GM19395 (cell line): ENCODE measurements at regions not wholly inside any gene's neighbourhood (a gene's known extent, or its start where the extent isn't known, plus 50 kb on each side); places are given as distances from the start of the nearest gene placed in this dataset.
"Not testable (repeated sequence)": the region's sequence is repeated elsewhere in the genome, so short reads cannot be mapped to it uniquely, and the experiment has no call there.

Experiments used
- ATAC-seq: cut with Tn5 transposase; IDR thresholded peaks from one replicate; pipeline ENCODE4 v1.9.1; 2021; ENCODE audit warnings: mild to moderate bottlenecking, moderate library complexity; ENCODE audit not compliant: unreplicated experiment

GRCh38 chr5:111948092-111948841 lies 191.3 kb upstream of the NREP start:
- ATAC-seq = no peak

- no peak for ATAC-seq
Observed at GRCh38 chr5:111946556-111946955, 189.6 kb upstream of the NREP start.

GRCh38 chr5:111945535-111945934 lies 188.5 kb upstream of the NREP start:
- ATAC-seq = no peak

GRCh38 chr5:111942661-111943401 lies 185.8 kb upstream of the NREP start:
- ATAC-seq = no peak

GRCh38 chr5:111942201-111942600 lies 185.2 kb upstream of the NREP start:
- ATAC-seq = no peak

- ATAC-seq = no peak
Observed at GRCh38 chr5:111937094-111937493, 180.1 kb upstream of the NREP start.

- ATAC-seq = no peak
Observed at GRCh38 chr5:111935835-111936234, 178.8 kb upstream of the NREP start.

- ATAC-seq = no peak
Observed at GRCh38 chr5:111935009-111935408, 178.0 kb upstream of the NREP start.

- ATAC-seq = no peak
Observed at GRCh38 chr5:111934511-111934910, 177.5 kb upstream of the NREP start.

GRCh38 chr5:111933086-111933485 lies 176.1 kb upstream of the NREP start:
- no peak for ATAC-seq

GRCh38 chr5:111932628-111933027 lies 175.6 kb upstream of the NREP start:
- ATAC-seq = no peak

- ATAC-seq = no peak
Observed at GRCh38 chr5:111932199-111932598, 175.2 kb upstream of the NREP start.

GRCh38 chr5:111931655-111932054 lies 174.7 kb upstream of the NREP start:
- ATAC-seq = no peak

- no peak for ATAC-seq
Observed at GRCh38 chr5:111930905-111931461, 174.0 kb upstream of the NREP start.

GRCh38 chr5:111930449-111930848 lies 173.5 kb upstream of the NREP start:
- no peak for ATAC-seq

GRCh38 chr5:111929867-111930266 lies 172.9 kb upstream of the NREP start:
- ATAC-seq = no peak

GRCh38 chr5:111929261-111929660 lies 172.3 kb upstream of the NREP start:
- no peak for ATAC-seq

GRCh38 chr5:111928511-111928910 lies 171.5 kb upstream of the NREP start:
- no peak for ATAC-seq

- no peak for ATAC-seq
Observed at GRCh38 chr5:111927191-111927590, 170.2 kb upstream of the NREP start.

GRCh38 chr5:111926026-111926425 lies 169.0 kb upstream of the NREP start:
- ATAC-seq = no peak

GRCh38 chr5:111922344-111922743 lies 165.3 kb upstream of the NREP start:
- ATAC-seq = no peak

GRCh38 chr5:111921691-111922090 lies 164.7 kb upstream of the NREP start:
- ATAC-seq = not testable (repeated sequence)
